HepG2 (cell line): ENCODE measurements at regions not wholly inside any gene's neighbourhood (a gene's known extent, or its start where the extent isn't known, plus 50 kb on each side); places are given as distances from the start of the nearest gene placed in this dataset.

Source experiments
- HDAC2 ChIP-seq: sonication (generic); formaldehyde crosslinking; IDR thresholded peaks from 2 replicates; pipeline ENCODE4 v1.4.0; 2020; ENCODE audit warnings: missing genetic modification reagents
- HOXA9 ChIP-seq: sonication (generic); formaldehyde crosslinking; IDR thresholded peaks from 2 replicates; pipeline ENCODE4 v1.8.1; 2022; ENCODE audit warnings: missing genetic modification reagents, mild to moderate bottlenecking, moderate library complexity, borderline replicate concordance
- NCOR1 ChIP-seq: fragments of 200-600 bp; sonication (generic); IDR thresholded peaks from 2 replicates; pipeline ENCODE4 v1.7.0; 2017; ENCODE audit warnings: antibody characterized with exemption, low read length, borderline replicate concordance
- SIN3B ChIP-seq: fragments of 150-350 bp; IDR thresholded peaks from 2 replicates; pipeline ENCODE4 v1.6.1; 2014; ENCODE audit warnings: low read length
- SRSF9 ChIP-seq: fragments of 200-400 bp; formaldehyde crosslinking; IDR thresholded peaks from 2 replicates; pipeline ENCODE4 v1.6.1; 2018; ENCODE audit warnings: borderline replicate concordance, mild to moderate bottlenecking, low read depth, low read length; ENCODE audit not compliant: insufficient read depth, poor library complexity, severe bottlenecking
- XRCC5 ChIP-seq: fragments of 200-400 bp; formaldehyde crosslinking; optimal IDR thresholded peaks from 2 replicates; pipeline ENCODE3; 2017; ENCODE audit warnings: mild to moderate bottlenecking, low read length
- ZBTB42 ChIP-seq: sonication (generic); formaldehyde crosslinking; IDR thresholded peaks from 2 replicates; pipeline ENCODE4 v1.5.0; 2020; ENCODE audit warnings: mild to moderate bottlenecking, missing genetic modification reagents
- ZNF446 ChIP-seq: sonication (generic); formaldehyde crosslinking; IDR thresholded peaks from 2 replicates; pipeline ENCODE4 v1.5.0; 2020; ENCODE audit warnings: mild to moderate bottlenecking, missing genetic modification reagents
- TF ChIP-seq, protein P1 (sequence below): sonication (generic); formaldehyde crosslinking; IDR thresholded peaks from 2 replicates; pipeline ENCODE4 v1.4.0; 2020; ENCODE audit warnings: low read depth, missing genetic modification reagents
- TF ChIP-seq, protein P2 (sequence below): sonication (generic); formaldehyde crosslinking; IDR thresholded peaks from 2 replicates; pipeline ENCODE4 v1.4.0; 2020; ENCODE audit warnings: missing genetic modification reagents
- TF ChIP-seq, protein P3 (sequence below): sonication (generic); formaldehyde crosslinking; IDR thresholded peaks from 2 replicates; pipeline ENCODE4 v1.8.0; 2022; ENCODE audit warnings: missing genetic modification reagents, mild to moderate bottlenecking, moderate library complexity, borderline replicate concordance

DNA sequence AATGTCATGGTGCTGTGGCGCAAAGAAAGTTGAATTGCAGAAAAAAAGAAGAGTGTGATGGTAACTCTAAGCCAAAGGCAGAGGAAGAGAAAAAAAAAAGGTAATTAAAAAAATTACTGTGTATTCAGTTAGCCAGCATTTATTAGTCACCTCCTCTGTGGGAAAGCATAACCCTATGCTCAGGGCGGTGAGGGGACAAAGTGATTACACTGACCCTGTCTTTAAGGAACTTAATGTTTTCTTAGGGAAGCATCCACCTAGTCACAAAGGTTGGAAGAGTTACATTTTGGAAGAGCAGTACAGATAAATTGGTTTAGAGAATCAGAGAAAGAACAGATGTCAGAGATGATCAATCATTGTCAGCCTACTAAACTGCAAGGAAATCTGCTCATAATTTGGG lies 410.3 kb downstream of the CDH11 start (continued):
- TF ChIP-seq, protein P1, sequence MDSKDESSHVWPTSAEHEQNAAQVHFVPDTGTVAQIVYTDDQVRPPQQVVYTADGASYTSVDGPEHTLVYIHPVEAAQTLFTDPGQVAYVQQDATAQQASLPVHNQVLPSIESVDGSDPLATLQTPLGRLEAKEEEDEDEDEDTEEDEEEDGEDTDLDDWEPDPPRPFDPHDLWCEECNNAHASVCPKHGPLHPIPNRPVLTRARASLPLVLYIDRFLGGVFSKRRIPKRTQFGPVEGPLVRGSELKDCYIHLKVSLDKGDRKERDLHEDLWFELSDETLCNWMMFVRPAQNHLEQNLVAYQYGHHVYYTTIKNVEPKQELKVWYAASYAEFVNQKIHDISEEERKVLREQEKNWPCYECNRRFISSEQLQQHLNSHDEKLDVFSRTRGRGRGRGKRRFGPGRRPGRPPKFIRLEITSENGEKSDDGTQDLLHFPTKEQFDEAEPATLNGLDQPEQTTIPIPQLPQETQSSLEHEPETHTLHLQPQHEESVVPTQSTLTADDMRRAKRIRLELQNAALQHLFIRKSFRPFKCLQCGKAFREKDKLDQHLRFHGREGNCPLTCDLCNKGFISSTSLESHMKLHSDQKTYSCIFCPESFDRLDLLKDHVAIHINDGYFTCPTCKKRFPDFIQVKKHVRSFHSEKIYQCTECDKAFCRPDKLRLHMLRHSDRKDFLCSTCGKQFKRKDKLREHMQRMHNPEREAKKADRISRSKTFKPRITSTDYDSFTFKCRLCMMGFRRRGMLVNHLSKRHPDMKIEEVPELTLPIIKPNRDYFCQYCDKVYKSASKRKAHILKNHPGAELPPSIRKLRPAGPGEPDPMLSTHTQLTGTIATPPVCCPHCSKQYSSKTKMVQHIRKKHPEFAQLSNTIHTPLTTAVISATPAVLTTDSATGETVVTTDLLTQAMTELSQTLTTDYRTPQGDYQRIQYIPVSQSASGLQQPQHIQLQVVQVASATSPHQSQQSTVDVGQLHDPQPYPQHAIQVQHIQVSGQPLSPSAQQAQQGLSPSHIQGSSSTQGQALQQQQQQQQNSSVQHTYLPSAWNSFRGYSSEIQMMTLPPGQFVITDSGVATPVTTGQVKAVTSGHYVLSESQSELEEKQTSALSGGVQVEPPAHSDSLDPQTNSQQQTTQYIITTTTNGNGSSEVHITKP (CRISPR knock-in tag): no peak
- TF ChIP-seq HOXA9 (CRISPR knock-in tag) (no peak), ZBTB42 (CRISPR knock-in tag) (no peak), XRCC5 (no peak), HDAC2 (no peak), SRSF9 (no peak), NCOR1 (no peak), SIN3B (no peak), ZNF446 (CRISPR knock-in tag) (no peak)
- TF ChIP-seq, protein P2, sequence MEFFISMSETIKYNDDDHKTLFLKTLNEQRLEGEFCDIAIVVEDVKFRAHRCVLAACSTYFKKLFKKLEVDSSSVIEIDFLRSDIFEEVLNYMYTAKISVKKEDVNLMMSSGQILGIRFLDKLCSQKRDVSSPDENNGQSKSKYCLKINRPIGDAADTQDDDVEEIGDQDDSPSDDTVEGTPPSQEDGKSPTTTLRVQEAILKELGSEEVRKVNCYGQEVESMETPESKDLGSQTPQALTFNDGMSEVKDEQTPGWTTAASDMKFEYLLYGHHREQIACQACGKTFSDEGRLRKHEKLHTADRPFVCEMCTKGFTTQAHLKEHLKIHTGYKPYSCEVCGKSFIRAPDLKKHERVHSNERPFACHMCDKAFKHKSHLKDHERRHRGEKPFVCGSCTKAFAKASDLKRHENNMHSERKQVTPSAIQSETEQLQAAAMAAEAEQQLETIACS (CRISPR knock-in tag): no peak
- TF ChIP-seq, protein P3, sequence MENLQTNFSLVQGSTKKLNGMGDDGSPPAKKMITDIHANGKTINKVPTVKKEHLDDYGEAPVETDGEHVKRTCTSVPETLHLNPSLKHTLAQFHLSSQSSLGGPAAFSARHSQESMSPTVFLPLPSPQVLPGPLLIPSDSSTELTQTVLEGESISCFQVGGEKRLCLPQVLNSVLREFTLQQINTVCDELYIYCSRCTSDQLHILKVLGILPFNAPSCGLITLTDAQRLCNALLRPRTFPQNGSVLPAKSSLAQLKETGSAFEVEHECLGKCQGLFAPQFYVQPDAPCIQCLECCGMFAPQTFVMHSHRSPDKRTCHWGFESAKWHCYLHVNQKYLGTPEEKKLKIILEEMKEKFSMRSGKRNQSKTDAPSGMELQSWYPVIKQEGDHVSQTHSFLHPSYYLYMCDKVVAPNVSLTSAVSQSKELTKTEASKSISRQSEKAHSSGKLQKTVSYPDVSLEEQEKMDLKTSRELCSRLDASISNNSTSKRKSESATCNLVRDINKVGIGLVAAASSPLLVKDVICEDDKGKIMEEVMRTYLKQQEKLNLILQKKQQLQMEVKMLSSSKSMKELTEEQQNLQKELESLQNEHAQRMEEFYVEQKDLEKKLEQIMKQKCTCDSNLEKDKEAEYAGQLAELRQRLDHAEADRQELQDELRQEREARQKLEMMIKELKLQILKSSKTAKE (CRISPR knock-in tag): no peak
